ENCODE measurements at regions not wholly inside any gene's neighbourhood (a gene's known extent, or its start where the extent isn't known, plus 50 kb on each side); places are given as distances from the start of the nearest gene placed in this dataset.

DNA sequence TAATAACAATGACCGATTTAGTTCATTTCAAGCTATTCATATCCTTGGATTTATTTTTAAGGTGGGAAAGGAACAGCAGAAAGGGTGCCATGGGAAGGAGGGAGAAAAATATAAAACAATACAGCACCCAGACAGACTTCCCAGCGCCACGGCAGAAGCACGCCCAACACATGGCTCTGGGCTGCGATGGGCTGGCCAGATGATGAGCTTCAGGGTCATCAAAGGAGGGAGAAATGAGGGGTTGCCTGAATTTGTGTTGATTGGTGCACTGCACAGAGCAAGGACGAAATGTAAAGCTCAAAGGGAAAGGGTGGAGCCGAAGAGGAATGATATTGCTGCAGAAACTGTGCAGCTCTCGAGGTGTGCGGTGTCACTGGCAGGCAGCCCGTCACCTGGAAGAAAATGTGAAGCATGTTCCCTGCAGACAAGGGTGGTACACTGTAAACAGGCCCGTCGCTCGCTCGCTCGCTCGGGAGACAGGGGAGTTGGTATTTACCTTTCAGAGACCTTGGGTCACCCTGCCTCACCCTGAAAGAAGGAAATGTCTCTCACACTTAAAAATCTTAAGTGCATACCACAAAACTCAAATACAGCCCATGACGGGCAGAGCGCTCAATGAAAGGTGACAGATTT lies 195.5 kb upstream of the CTAGE1 start:
- H3K79me2 ChIP-seq (replicated peaks; ENCODE audit: insufficient read depth, low read length) = no peaks in the 10 kb centered on the region
- H3F3A ChIP-seq (ENCODE audit: insufficient read depth, low read length, poor library complexity, severe bottlenecking) = no peaks in the 10 kb centered on the region
- H3K36me3 ChIP-seq (ENCODE audit: insufficient read depth, low read length) = no peaks in the 10 kb centered on the region
- no peaks in the 10 kb centered on the region for H3K9me2 ChIP-seq (ENCODE audit: insufficient read depth, low read length)
- TF ChIP-seq REST (IDR thresholded peaks at IDR 0.05; ENCODE audit: borderline replicate concordance) (no peak), POLR2AphosphoS5 (IDR thresholded peaks at IDR 0.05) (no peak), SMC3 (conservative IDR thresholded peaks at IDR 0.05; ENCODE audit: poor library complexity) (no peak), EZH2 (IDR thresholded peaks at IDR 0.05; ENCODE audit: borderline replicate concordance, insufficient read depth, low read length, poor library complexity, severe bottlenecking) (no peak), TAF1 (IDR thresholded peaks at IDR 0.05; ENCODE audit: low read depth) (no peak), RAD21 (conservative IDR thresholded peaks at IDR 0.05) (no peak), MXI1 (conservative IDR thresholded peaks at IDR 0.05; ENCODE audit: poor library complexity, severe bottlenecking) (no peak), EP300 (conservative IDR thresholded peaks at IDR 0.05; ENCODE audit: poor library complexity, severe bottlenecking) (no peak)
- TF ChIP-seq, protein P1, sequence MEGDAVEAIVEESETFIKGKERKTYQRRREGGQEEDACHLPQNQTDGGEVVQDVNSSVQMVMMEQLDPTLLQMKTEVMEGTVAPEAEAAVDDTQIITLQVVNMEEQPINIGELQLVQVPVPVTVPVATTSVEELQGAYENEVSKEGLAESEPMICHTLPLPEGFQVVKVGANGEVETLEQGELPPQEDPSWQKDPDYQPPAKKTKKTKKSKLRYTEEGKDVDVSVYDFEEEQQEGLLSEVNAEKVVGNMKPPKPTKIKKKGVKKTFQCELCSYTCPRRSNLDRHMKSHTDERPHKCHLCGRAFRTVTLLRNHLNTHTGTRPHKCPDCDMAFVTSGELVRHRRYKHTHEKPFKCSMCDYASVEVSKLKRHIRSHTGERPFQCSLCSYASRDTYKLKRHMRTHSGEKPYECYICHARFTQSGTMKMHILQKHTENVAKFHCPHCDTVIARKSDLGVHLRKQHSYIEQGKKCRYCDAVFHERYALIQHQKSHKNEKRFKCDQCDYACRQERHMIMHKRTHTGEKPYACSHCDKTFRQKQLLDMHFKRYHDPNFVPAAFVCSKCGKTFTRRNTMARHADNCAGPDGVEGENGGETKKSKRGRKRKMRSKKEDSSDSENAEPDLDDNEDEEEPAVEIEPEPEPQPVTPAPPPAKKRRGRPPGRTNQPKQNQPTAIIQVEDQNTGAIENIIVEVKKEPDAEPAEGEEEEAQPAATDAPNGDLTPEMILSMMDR (IDR thresholded peaks at IDR 0.05; ENCODE audit: poor library complexity, severe bottlenecking) = no peak
- no peak overlapping the region for H3K4me3 ChIP-seq (ENCODE audit: low read length)
- no peaks in the 10 kb centered on the region for H4K20me1 ChIP-seq (ENCODE audit: insufficient read depth)
- no peaks in the 10 kb centered on the region for H3K9me3 ChIP-seq (ENCODE audit: low read length)
- no peaks in the 10 kb centered on the region for H3K27me3 ChIP-seq (ENCODE audit: insufficient read depth, low read depth, low read length)
- no peak overlapping the region for H3K4me2 ChIP-seq (ENCODE audit: low read length)
- H2AFZ ChIP-seq (ENCODE audit: low read depth, low read length) = no peak overlapping the region
- no peak overlapping the region for H3K27ac ChIP-seq (ENCODE audit: low read length)
- H3K9ac ChIP-seq (ENCODE audit: low read length) = no peak overlapping the region

- H2AFZ ChIP-seq (ENCODE audit: low read depth, low read length) = no peak overlapping the region
- no peak overlapping the region for H3K4me2 ChIP-seq (ENCODE audit: low read length)
- no peaks in the 10 kb centered on the region for H3F3A ChIP-seq (ENCODE audit: insufficient read depth, low read length, poor library complexity, severe bottlenecking)
- H3K9me3 ChIP-seq (ENCODE audit: low read length) = no peaks in the 10 kb centered on the region
- TF ChIP-seq RAD21 (conservative IDR thresholded peaks at IDR 0.05) (no peak), MXI1 (conservative IDR thresholded peaks at IDR 0.05; ENCODE audit: poor library complexity, severe bottlenecking) (no peak), EZH2 (IDR thresholded peaks at IDR 0.05; ENCODE audit: borderline replicate concordance, insufficient read depth, low read length, poor library complexity, severe bottlenecking) (no peak), TAF1 (IDR thresholded peaks at IDR 0.05; ENCODE audit: low read depth) (no peak), REST (IDR thresholded peaks at IDR 0.05; ENCODE audit: borderline replicate concordance) (no peak)
- TF ChIP-seq, protein P1 (IDR thresholded peaks at IDR 0.05; ENCODE audit: poor library complexity, severe bottlenecking) = no peak
- no peaks in the 10 kb centered on the region for H3K36me3 ChIP-seq (ENCODE audit: insufficient read depth, low read length)
- H3K9me2 ChIP-seq (ENCODE audit: insufficient read depth, low read length) = no peaks in the 10 kb centered on the region
- no peak overlapping the region for H3K27ac ChIP-seq (ENCODE audit: low read length)
- H3K27me3 ChIP-seq (ENCODE audit: insufficient read depth, low read depth, low read length) = no peaks in the 10 kb centered on the region
- H4K20me1 ChIP-seq (ENCODE audit: insufficient read depth) = no peaks in the 10 kb centered on the region
- H3K4me3 ChIP-seq (ENCODE audit: low read length) = no peak overlapping the region
- no peak overlapping the region for H3K9ac ChIP-seq (ENCODE audit: low read length)
- H3K79me2 ChIP-seq (replicated peaks; ENCODE audit: insufficient read depth, low read length) = no peaks in the 10 kb centered on the region
Observed at GRCh38 chr18:22613788-22614187, 196.1 kb upstream of the CTAGE1 start.

Data from neural cell (in vitro differentiated cells).